ENCODE measurements at regions not wholly inside any gene's neighbourhood (a gene's known extent, or its start where the extent isn't known, plus 50 kb on each side); places are given as distances from the start of the nearest gene placed in this dataset.
"Not testable (repeated sequence)": the region's sequence is repeated elsewhere in the genome, so short reads cannot be mapped to it uniquely, and the experiment has no call there.

DNA sequence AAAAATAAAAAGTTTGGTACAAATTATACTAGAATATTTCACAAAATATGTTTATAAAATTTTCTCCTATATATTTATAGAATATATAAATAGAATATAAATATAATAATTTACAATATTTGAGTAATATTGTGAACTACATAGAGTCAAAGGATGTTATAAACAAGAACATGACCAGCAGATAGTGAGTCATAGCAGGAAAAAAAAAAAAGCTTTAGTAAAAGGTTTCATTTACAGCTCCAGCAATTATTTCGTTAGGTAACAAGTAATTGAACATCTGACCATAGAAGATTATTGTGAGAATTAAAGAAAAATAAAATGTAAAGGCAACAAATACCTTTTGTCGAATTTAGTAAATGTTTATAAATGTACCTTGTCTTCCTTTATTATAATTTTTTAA is 864.1 kb downstream of the PCDH17 start:
- DNase-seq (ENCODE audit: extremely low spot score) = no peak
- TF ChIP-seq, protein P1, sequence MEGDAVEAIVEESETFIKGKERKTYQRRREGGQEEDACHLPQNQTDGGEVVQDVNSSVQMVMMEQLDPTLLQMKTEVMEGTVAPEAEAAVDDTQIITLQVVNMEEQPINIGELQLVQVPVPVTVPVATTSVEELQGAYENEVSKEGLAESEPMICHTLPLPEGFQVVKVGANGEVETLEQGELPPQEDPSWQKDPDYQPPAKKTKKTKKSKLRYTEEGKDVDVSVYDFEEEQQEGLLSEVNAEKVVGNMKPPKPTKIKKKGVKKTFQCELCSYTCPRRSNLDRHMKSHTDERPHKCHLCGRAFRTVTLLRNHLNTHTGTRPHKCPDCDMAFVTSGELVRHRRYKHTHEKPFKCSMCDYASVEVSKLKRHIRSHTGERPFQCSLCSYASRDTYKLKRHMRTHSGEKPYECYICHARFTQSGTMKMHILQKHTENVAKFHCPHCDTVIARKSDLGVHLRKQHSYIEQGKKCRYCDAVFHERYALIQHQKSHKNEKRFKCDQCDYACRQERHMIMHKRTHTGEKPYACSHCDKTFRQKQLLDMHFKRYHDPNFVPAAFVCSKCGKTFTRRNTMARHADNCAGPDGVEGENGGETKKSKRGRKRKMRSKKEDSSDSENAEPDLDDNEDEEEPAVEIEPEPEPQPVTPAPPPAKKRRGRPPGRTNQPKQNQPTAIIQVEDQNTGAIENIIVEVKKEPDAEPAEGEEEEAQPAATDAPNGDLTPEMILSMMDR (IDR thresholded peaks at IDR 0.05; ENCODE audit: control extremely low read depth, extremely low read depth, low read depth, missing control alignments) = no peak
- POLR2A ChIA-PET = no interaction called here
- CTCF ChIA-PET = no interaction called here

DNA sequence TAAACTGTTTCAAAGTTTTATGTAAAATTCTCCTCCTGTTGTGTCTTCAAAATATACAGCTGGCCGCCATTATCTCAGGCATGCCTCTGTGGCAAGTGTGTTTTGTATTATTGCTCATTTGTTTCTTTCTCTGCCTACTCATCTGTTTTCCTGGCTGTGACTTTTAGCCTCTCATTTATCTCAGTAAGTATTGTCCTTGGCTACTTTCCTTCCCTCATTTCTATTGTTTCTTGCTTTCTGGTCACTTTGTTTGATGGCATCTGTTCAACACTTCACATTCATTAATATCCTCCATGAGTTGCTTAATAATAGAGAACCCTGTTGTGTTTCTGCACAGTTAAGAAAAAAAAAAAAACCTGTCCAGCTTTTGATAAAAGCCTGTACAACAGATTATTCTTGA is 869.4 kb downstream of the PCDH17 start:
- TF ChIP-seq, protein P1 (IDR thresholded peaks at IDR 0.05; ENCODE audit: control extremely low read depth, extremely low read depth, low read depth, missing control alignments) = no peak
- DNase-seq (ENCODE audit: extremely low spot score) = no peak
- ChIA-PET POLR2A (no interaction called here), CTCF (no interaction called here)

DNA sequence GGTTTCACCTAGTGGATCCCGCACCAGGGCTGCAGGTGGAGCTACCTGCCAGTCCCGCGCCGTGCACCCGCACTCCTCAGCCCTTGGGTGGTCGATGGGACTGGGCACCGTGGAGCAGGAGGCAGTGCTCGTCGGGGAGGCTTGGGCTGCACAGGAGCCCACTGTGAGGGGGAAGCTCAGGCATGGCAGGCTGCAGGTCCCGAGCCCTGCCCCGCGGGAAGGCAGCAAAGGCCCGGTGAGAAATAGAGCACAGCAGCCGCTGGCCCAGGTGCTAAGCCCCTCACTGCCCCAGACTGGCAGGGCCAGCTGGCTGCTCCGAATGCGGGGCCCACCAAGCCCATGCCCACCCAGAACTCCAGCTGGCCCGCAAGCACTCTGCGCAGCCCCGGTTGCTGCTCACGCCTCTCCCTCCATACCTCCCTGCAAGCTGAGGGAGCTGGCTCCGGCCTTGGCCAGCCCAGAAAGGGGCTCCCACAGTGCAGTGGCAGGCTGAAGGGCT is 872.7 kb downstream of the PCDH17 start:
- POLR2A ChIA-PET; DNase-seq (ENCODE audit: extremely low spot score): not testable (repeated sequence)
- CTCF ChIA-PET = interaction anchor here (1.0 kb wide), 1 partner anchor 20 kb away, joined by 3 read pairs; no protein-coding TSS in a partner anchor

DNA sequence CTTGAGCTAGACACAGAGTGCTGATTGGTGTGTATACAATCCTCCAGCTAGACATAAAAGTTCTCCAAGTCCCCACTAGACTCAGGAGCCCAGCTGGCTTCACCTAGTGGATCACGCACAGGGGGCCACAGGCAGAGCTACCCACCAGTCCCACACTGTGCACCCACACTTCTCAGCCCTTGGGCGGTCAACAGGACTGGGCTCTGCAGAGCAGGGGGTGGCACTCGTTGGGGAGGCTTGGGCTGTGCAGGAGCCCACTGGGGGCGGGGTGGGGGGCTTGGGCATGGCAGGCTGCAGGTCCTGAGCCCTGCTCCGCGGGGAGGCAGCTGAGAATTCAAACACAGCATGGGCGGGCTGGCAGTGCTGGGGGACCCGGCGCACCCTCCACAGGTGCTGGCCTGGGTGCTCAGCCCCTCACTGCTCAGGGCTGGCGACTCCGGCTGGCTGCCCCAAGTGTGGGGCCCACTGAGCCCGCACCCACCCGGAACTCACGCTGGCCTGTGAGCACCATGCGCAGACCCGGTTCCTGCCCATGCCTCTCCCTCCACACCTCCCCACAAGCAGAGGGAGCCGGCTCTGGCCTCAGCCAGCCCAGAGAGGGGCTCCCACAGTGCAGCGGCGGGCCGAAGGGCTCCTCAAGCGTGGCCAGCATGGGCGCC is 873.8 kb downstream of the PCDH17 start:
- POLR2A ChIA-PET; DNase-seq (ENCODE audit: extremely low spot score); CTCF ChIA-PET: not testable (repeated sequence)

DNA sequence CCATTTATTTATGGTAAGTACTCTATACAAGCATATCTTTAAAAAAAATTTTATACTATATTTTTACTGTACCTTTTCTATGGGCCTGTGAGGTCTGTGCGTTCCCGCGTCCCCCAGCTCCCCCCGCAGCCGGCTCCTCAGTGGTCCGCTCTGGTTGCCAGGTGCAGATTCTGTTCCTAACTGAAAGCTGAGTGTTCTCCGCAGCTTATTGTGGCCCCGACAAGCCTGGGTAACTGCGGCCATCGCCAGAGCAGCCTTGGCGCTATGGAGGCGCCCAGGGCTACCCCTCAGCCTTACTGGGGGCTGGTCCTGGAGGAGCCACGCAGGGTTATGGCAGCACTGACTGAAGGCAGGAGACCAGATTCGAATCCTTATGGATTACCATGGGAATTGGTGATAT is 896.8 kb downstream of the PCDH17 start:
- DNase-seq (ENCODE audit: extremely low spot score) = no peak
- ChIA-PET CTCF (interaction anchor here (0.8 kb wide), 1 partner anchor 8 kb away, joined by 4 read pairs; no protein-coding TSS in a partner anchor), POLR2A (no interaction called here)
- TF ChIP-seq, protein P1 (IDR thresholded peaks at IDR 0.05; ENCODE audit: control extremely low read depth, extremely low read depth, low read depth, missing control alignments) = no peak

DNA sequence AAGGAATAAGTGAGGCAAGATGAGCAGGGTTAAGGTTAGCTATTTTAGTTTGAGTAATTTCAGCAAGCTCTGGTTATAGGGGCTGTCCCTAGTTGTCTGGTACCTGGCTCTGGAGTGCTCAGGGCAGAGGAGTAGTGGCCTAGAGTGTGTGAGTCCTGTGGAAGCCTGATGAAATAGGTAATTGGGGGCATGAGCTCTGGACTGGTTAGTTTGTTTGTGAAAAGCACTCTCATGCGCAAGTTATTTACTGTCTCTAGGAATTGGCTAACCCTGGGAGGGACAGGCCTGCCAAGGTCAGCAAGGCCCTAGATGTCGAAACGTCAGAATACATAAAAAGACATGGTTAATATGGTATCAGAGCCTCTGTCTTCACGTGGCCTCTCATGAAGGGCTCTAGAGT is 900.1 kb downstream of the PCDH17 start:
- ChIA-PET CTCF (no interaction called here), POLR2A (no interaction called here)
- no peak for DNase-seq (ENCODE audit: extremely low spot score)
- TF ChIP-seq, protein P1 (IDR thresholded peaks at IDR 0.05; ENCODE audit: control extremely low read depth, extremely low read depth, low read depth, missing control alignments) = no peak

DNA sequence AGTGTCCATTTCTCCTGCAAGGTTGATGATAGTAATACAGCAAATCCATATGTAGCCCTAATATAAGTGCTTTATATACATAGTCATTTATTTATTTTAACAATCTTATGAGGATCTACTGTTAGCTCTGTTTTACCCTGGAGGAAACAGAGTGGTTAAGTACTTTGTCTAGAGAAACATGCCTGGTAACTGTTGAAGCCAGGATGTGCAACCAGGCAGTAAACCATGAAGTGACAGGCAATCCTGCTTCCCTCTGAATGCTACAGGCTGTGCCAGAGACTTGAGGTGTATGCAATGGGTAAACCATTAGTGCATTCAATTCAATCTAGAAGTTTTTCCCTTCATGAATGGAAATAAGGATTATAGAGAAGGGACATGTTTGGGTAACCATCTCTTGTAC is 911.0 kb downstream of the PCDH17 start:
- ChIA-PET POLR2A (no interaction called here), CTCF (no interaction called here)
- TF ChIP-seq, protein P1 (IDR thresholded peaks at IDR 0.05; ENCODE audit: control extremely low read depth, extremely low read depth, low read depth, missing control alignments) = no peak
- no peak for DNase-seq (ENCODE audit: extremely low spot score)

DNA sequence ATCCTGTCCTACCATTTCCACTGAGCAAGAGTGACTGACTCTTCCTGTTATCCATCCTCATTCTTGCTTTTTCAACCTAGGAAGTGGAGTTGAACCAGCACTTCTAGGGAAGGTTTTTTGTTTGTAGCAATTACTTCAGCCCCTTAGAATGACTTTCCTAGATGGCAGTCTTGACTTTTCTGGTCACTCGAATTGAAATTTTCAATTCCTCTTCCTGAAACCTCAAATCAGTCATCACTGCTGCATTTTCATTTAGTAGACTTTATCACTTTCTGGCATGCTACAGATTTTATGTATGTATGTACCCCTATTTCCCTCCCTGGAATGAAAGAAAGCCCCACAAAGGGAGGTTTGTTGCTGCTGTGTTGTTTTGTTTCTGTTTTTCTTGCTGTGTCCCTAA is 915.9 kb downstream of the PCDH17 start:
- POLR2A ChIA-PET = no interaction called here
- CTCF ChIA-PET = no interaction called here
- DNase-seq (ENCODE audit: extremely low spot score) = no peak
- TF ChIP-seq, protein P1 (IDR thresholded peaks at IDR 0.05; ENCODE audit: control extremely low read depth, extremely low read depth, low read depth, missing control alignments) = no peak
